Endothelial cell of umbilical vein (primary cell): ENCODE measurements at regions not wholly inside any gene's neighbourhood (a gene's known extent, or its start where the extent isn't known, plus 50 kb on each side); places are given as distances from the start of the nearest gene placed in this dataset.

Experiments used
- BruUV-seq: library from RNA; stranded (reverse); fragments of 400-500 nt; replicated peaks from 2 replicates; lab custom pipeline; 2021; lab: Mats Ljungman, UMichigan
- CTCF ChIA-PET: fragments of 300-600, 350-600 bp; sonication (Branson Sonifier 250); formaldehyde crosslinking; loops from one replicate; lab custom pipeline; 2021; ENCODE audit warnings: antibody characterized with exemption, inconsistent platforms; lab: Charles Lee
- POLR2A ChIA-PET: fragments of 300-600, 350-600 bp; sonication (Branson Sonifier 250); formaldehyde crosslinking; loops from one replicate; lab custom pipeline; 2021; ENCODE audit warnings: antibody characterized with exemption, inconsistent platforms; lab: Charles Lee
- DNase-seq: peaks from one replicate; pipeline ENCODE4 v3.0.0-alpha.2; 2011; ENCODE audit warnings: low read depth, low spot score
- FAIRE-seq: peaks from 2 replicates; lab custom pipeline; 2011; peaks lifted over from hg19 to GRCh38; lab: Jason Lieb, UNC
- H2AFZ ChIP-seq: 2 replicates; pipeline ENCODE4 v1.6.0; 2012; ENCODE audit warnings: low read depth, low read length, control low read depth, inconsistent platforms
- H3K27ac ChIP-seq: 2 replicates; pipeline ENCODE4 v1.5.1; 2011; ENCODE audit warnings: low read depth, mild to moderate bottlenecking, control low read depth, low read length, moderate library complexity; ENCODE audit not compliant: insufficient read depth
- H3K27me3 ChIP-seq, 2 experiments: 2 replicates each; pipeline versions ENCODE4 v1.6.0 to v1.6.1; 2011; ENCODE audit warnings: low read length in 2 of 2, mixed read lengths in 1 of 2; ENCODE audit not compliant: control insufficient read depth in 2 of 2, insufficient read depth in 2 of 2
- H3K36me3 ChIP-seq, 2 experiments: 2 replicates in 1 of 2; 3 replicates in 1 of 2; pipeline ENCODE4 v1.5.1; 2011; ENCODE audit warnings: low read length in 2 of 2, mild to moderate bottlenecking in 1 of 2, moderate library complexity in 1 of 2; ENCODE audit not compliant: control insufficient read depth in 2 of 2, insufficient read depth in 2 of 2; ENCODE audit errors: extremely low read depth in 1 of 2
- H3K4me1 ChIP-seq: 3 replicates; pipeline ENCODE4 v1.5.1; 2011; ENCODE audit warnings: mild to moderate bottlenecking, low read length; ENCODE audit not compliant: control insufficient read depth, insufficient read depth; ENCODE audit errors: extremely low read depth
- H3K4me2 ChIP-seq: 2 replicates; pipeline ENCODE4 v1.6.1; 2011; ENCODE audit warnings: low read length, control low read depth, mixed read lengths; ENCODE audit not compliant: insufficient read depth
- H3K4me3 ChIP-seq, 3 experiments: fragments of 200-600 bp in 1 of 3; sonication (generic), shearing (Covaris generic) in 1 of 3; replicated peaks in 1 of 3; 2 replicates each; pipeline ENCODE4 v1.5.1; 2011 to 2016; ENCODE audit warnings: control low read depth in 3 of 3, low read length in 3 of 3, mild to moderate bottlenecking in 2 of 3, inconsistent platforms in 1 of 3, low read depth in 1 of 3, moderate library complexity in 1 of 3; ENCODE audit not compliant: insufficient read depth in 1 of 3
- H3K79me2 ChIP-seq: 2 replicates; pipeline ENCODE4 v1.6.0; 2012; ENCODE audit warnings: low read length, inconsistent platforms; ENCODE audit not compliant: control insufficient read depth, insufficient read depth
- H3K9ac ChIP-seq: replicated peaks from 2 replicates; pipeline ENCODE3; 2011; ENCODE audit warnings: low read length, control low read depth; ENCODE audit not compliant: insufficient read depth; ENCODE audit errors: extremely low read depth
- H3K9me1 ChIP-seq: replicated peaks from 3 replicates; pipeline ENCODE4 v1.6.0; 2011; ENCODE audit warnings: mild to moderate bottlenecking, low read length; ENCODE audit not compliant: control insufficient read depth, insufficient read depth; ENCODE audit errors: extremely low read depth
- H3K9me3 ChIP-seq: replicated peaks from 2 replicates; pipeline ENCODE4 v1.5.1; 2012; ENCODE audit warnings: low read length, inconsistent platforms; ENCODE audit not compliant: control insufficient read depth, insufficient read depth
- H4K20me1 ChIP-seq: replicated peaks from 2 replicates; pipeline ENCODE3; 2011; ENCODE audit warnings: mild to moderate bottlenecking, low read length; ENCODE audit not compliant: control insufficient read depth, insufficient read depth; ENCODE audit errors: extremely low read depth
- EZH2 ChIP-seq: IDR thresholded peaks from 2 replicates; pipeline ENCODE4 v1.6.1; 2012; ENCODE audit warnings: borderline replicate concordance, low read depth, mild to moderate bottlenecking, moderate library complexity, low read length, inconsistent platforms; ENCODE audit not compliant: severe bottlenecking
- FOS ChIP-seq: IDR thresholded peaks from 2 replicates; pipeline ENCODE4 v1.6.1; 2011; ENCODE audit warnings: mild to moderate bottlenecking, low read length, moderate library complexity, borderline replicate concordance; ENCODE audit not compliant: insufficient read depth
- GATA2 ChIP-seq: IDR thresholded peaks from 2 replicates; pipeline ENCODE4 v1.7.0; 2011; ENCODE audit warnings: low read depth, mild to moderate bottlenecking, moderate library complexity, mixed read lengths, low read length; ENCODE audit not compliant: insufficient read length, insufficient read depth
- JUN ChIP-seq: IDR thresholded peaks from 2 replicates; pipeline ENCODE4 v1.6.1; 2011; ENCODE audit warnings: borderline replicate concordance, low read depth; ENCODE audit not compliant: insufficient read length, insufficient read depth
- MYC ChIP-seq: IDR thresholded peaks from one replicate; pipeline ENCODE4 v1.6.1; 2011; ENCODE audit warnings: mild to moderate bottlenecking, low read depth, low read length
- POLR2A ChIP-seq: IDR thresholded peaks from 2 replicates; pipeline ENCODE4 v1.6.1; 2012; ENCODE audit warnings: low read depth, mild to moderate bottlenecking, control low read depth, low read length
- POLR2AphosphoS5 ChIP-seq: IDR thresholded peaks from 2 replicates; pipeline ENCODE4 v1.6.1; 2012; ENCODE audit warnings: low read depth, mild to moderate bottlenecking, control low read depth, low read length, moderate library complexity; ENCODE audit not compliant: insufficient read depth
- dilution Hi-C: fragments of 300-500 bp; cut with MboI; formaldehyde crosslinking; loops from one replicate; pipeline ENCODE4 v1.15.0; 2019; ENCODE audit warnings: low sequenced_read_pairs; ENCODE audit not compliant: extremely low pct_ligation_motif_present
- intact Hi-C: fragments of 100-400 bp; cut with micrococcal nuclease; formaldehyde crosslinking; loops from one replicate; pipeline ENCODE4 v1.10.0; 2022
- TF ChIP-seq, protein P1 (sequence below), 2 donors: IDR thresholded peaks; 1 replicate in 1 of 2; 2 replicates in 1 of 2; pipeline ENCODE4 v1.5.1; 2011; ENCODE audit warnings: low read length in 2 of 2, mild to moderate bottlenecking in 2 of 2, moderate library complexity in 2 of 2, control low read depth in 1 of 2, inconsistent platforms in 1 of 2, low read depth in 1 of 2; ENCODE audit not compliant: insufficient read depth in 1 of 2; ENCODE audit errors: extremely low read depth in 1 of 2
- TF ChIP-seq, protein P2 (sequence below): IDR thresholded peaks from 2 replicates; pipeline ENCODE4 v1.6.1; 2011; ENCODE audit not compliant: insufficient read depth, insufficient read length

GRCh38 chr15:48003441-48003840, 117.3 kb upstream of the SLC24A5 start:
- CTCF ChIA-PET: interaction anchor here (1.6 kb wide), 1 partner anchor 10 kb away, joined by 5 read pairs; no protein-coding TSS in a partner anchor
- TF ChIP-seq FOS: no peak
- TF ChIP-seq, protein P1, sequence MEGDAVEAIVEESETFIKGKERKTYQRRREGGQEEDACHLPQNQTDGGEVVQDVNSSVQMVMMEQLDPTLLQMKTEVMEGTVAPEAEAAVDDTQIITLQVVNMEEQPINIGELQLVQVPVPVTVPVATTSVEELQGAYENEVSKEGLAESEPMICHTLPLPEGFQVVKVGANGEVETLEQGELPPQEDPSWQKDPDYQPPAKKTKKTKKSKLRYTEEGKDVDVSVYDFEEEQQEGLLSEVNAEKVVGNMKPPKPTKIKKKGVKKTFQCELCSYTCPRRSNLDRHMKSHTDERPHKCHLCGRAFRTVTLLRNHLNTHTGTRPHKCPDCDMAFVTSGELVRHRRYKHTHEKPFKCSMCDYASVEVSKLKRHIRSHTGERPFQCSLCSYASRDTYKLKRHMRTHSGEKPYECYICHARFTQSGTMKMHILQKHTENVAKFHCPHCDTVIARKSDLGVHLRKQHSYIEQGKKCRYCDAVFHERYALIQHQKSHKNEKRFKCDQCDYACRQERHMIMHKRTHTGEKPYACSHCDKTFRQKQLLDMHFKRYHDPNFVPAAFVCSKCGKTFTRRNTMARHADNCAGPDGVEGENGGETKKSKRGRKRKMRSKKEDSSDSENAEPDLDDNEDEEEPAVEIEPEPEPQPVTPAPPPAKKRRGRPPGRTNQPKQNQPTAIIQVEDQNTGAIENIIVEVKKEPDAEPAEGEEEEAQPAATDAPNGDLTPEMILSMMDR (IDR thresholded peaks at IDR 0.05; ENCODE audit: extremely low read depth in 1 of 2, insufficient read depth in 1 of 2, low read depth in 1 of 2, low read length in 2 of 2): no peak
- no peak for TF ChIP-seq MYC
- no peak for TF ChIP-seq POLR2A
- no peak for TF ChIP-seq GATA2
- no peak for TF ChIP-seq EZH2
- TF ChIP-seq, protein P2, sequence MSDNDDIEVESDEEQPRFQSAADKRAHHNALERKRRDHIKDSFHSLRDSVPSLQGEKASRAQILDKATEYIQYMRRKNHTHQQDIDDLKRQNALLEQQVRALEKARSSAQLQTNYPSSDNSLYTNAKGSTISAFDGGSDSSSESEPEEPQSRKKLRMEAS: no peak
- TF ChIP-seq POLR2AphosphoS5: no peak
- no peak for TF ChIP-seq JUN
- no peaks in the 10 kb centered on the region for H3K36me3 ChIP-seq

More at GRCh38 chr15:48003441-48003840, 117.3 kb upstream of the SLC24A5 start:
- POLR2A ChIA-PET: no interaction called here
- FAIRE-seq (no peak), DNase-seq (no peak)
- Histone ChIP-seq H3K9ac (no peak overlapping the region), H2AFZ (no peak overlapping the region), H3K4me3 (no peak overlapping the region), H4K20me1 (no peaks in the 10 kb centered on the region), H3K27ac (no peak overlapping the region), H3K79me2 (no peaks in the 10 kb centered on the region), H3K9me3 (no peaks in the 10 kb centered on the region), H3K4me1 (no peaks in the 10 kb centered on the region), H3K4me2 (no peak overlapping the region), H3K9me1 (no peaks in the 10 kb centered on the region), H3K27me3 (peaks cover 0 to 2% of the 10 kb centered on the region in 2 experiments)
- intact Hi-C loops: no loop called here
- dilution Hi-C loops: no loop called here
- no TSS peak for BruUV-seq
